GM23248 (cell line): ENCODE measurements at regions not wholly inside any gene's neighbourhood (a gene's known extent, or its start where the extent isn't known, plus 50 kb on each side); places are given as distances from the start of the nearest gene placed in this dataset.

Experiments used
- EZH2 ChIP-seq: fragments of 200-600 bp; sonication (generic); IDR thresholded peaks from 2 replicates; pipeline ENCODE4 v1.6.1; 2018; ENCODE audit warnings: antibody characterized with exemption, mild to moderate bottlenecking; ENCODE audit not compliant: insufficient read depth, poor library complexity, severe bottlenecking
- EZH2phosphoT487 ChIP-seq: fragments of 200-600 bp; sonication (generic); IDR thresholded peaks from 2 replicates; pipeline ENCODE4 v1.6.1; 2018; ENCODE audit warnings: antibody characterized with exemption, moderate library complexity, mild to moderate bottlenecking, low read depth; ENCODE audit not compliant: insufficient read depth

GRCh38 chr4:14340321-14340720, 662.0 kb upstream of the CPEB2 start:
- TF ChIP-seq EZH2 (no peak), EZH2phosphoT487 (no peak)
